ENCODE measurements at regions not wholly inside any gene's neighbourhood (a gene's known extent, or its start where the extent isn't known, plus 50 kb on each side); places are given as distances from the start of the nearest gene placed in this dataset.

DNA sequence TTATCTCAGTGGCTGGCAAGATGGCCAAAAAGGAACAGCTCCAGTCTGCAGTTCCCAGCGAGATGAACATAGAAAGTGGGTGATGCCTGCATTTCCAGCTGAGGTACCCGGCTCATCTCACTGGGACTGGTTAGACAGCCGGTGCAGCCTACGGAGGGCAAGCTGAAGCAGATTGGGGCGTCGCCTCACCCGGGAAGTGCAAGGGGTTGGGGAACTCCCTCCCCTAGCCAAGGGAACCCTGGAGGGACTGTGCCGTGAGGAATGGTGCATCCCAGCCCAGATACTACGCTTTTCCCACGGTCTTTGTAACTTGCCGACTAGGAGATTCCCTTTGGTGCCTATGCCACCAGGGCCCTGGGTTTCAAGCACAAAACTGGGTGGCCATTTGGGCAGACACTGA lies 324.7 kb downstream of the GJA1 start:
- TF ChIP-seq RAD21 (IDR thresholded peaks at IDR 0.05; ENCODE audit: insufficient read depth, low read depth, low read length) (no peak), TAF1 (IDR thresholded peaks at IDR 0.05; ENCODE audit: borderline replicate concordance, low read depth, low read length) (no peak), POLR2A (IDR thresholded peaks at IDR 0.05; ENCODE audit: low read depth, low read length) (no peak), STAT3 (IDR thresholded peaks at IDR 0.05; ENCODE audit: low read depth, low read length) (no peak), EZH2 (IDR thresholded peaks at IDR 0.05; ENCODE audit: borderline replicate concordance, control insufficient read depth, low read depth, low read length) (no peak)
- TF ChIP-seq, protein P1, sequence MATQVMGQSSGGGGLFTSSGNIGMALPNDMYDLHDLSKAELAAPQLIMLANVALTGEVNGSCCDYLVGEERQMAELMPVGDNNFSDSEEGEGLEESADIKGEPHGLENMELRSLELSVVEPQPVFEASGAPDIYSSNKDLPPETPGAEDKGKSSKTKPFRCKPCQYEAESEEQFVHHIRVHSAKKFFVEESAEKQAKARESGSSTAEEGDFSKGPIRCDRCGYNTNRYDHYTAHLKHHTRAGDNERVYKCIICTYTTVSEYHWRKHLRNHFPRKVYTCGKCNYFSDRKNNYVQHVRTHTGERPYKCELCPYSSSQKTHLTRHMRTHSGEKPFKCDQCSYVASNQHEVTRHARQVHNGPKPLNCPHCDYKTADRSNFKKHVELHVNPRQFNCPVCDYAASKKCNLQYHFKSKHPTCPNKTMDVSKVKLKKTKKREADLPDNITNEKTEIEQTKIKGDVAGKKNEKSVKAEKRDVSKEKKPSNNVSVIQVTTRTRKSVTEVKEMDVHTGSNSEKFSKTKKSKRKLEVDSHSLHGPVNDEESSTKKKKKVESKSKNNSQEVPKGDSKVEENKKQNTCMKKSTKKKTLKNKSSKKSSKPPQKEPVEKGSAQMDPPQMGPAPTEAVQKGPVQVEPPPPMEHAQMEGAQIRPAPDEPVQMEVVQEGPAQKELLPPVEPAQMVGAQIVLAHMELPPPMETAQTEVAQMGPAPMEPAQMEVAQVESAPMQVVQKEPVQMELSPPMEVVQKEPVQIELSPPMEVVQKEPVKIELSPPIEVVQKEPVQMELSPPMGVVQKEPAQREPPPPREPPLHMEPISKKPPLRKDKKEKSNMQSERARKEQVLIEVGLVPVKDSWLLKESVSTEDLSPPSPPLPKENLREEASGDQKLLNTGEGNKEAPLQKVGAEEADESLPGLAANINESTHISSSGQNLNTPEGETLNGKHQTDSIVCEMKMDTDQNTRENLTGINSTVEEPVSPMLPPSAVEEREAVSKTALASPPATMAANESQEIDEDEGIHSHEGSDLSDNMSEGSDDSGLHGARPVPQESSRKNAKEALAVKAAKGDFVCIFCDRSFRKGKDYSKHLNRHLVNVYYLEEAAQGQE (IDR thresholded peaks at IDR 0.05; ENCODE audit: low read depth, low read length), result no peak
- TF ChIP-seq, protein P2, sequence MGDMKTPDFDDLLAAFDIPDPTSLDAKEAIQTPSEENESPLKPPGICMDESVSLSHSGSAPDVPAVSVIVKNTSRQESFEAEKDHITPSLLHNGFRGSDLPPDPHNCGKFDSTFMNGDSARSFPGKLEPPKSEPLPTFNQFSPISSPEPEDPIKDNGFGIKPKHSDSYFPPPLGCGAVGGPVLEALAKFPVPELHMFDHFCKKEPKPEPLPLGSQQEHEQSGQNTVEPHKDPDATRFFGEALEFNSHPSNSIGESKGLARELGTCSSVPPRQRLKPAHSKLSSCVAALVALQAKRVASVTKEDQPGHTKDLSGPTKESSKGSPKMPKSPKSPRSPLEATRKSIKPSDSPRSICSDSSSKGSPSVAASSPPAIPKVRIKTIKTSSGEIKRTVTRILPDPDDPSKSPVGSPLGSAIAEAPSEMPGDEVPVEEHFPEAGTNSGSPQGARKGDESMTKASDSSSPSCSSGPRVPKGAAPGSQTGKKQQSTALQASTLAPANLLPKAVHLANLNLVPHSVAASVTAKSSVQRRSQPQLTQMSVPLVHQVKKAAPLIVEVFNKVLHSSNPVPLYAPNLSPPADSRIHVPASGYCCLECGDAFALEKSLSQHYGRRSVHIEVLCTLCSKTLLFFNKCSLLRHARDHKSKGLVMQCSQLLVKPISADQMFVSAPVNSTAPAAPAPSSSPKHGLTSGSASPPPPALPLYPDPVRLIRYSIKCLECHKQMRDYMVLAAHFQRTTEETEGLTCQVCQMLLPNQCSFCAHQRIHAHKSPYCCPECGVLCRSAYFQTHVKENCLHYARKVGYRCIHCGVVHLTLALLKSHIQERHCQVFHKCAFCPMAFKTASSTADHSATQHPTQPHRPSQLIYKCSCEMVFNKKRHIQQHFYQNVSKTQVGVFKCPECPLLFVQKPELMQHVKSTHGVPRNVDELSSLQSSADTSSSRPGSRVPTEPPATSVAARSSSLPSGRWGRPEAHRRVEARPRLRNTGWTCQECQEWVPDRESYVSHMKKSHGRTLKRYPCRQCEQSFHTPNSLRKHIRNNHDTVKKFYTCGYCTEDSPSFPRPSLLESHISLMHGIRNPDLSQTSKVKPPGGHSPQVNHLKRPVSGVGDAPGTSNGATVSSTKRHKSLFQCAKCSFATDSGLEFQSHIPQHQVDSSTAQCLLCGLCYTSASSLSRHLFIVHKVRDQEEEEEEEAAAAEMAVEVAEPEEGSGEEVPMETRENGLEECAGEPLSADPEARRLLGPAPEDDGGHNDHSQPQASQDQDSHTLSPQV (IDR thresholded peaks at IDR 0.05), result no peak
- TF ChIP-seq, protein P3, sequence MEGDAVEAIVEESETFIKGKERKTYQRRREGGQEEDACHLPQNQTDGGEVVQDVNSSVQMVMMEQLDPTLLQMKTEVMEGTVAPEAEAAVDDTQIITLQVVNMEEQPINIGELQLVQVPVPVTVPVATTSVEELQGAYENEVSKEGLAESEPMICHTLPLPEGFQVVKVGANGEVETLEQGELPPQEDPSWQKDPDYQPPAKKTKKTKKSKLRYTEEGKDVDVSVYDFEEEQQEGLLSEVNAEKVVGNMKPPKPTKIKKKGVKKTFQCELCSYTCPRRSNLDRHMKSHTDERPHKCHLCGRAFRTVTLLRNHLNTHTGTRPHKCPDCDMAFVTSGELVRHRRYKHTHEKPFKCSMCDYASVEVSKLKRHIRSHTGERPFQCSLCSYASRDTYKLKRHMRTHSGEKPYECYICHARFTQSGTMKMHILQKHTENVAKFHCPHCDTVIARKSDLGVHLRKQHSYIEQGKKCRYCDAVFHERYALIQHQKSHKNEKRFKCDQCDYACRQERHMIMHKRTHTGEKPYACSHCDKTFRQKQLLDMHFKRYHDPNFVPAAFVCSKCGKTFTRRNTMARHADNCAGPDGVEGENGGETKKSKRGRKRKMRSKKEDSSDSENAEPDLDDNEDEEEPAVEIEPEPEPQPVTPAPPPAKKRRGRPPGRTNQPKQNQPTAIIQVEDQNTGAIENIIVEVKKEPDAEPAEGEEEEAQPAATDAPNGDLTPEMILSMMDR (IDR thresholded peaks at IDR 0.05 in 2 of 3, conservative IDR thresholded peaks at IDR 0.05 in 1 of 3; ENCODE audit: control insufficient read depth in 2 of 3, extremely low read depth in 1 of 3, insufficient read depth in 1 of 3, low read depth in 3 of 3, low read length in 3 of 3), result no peak
- TF ChIP-seq, protein P4, sequence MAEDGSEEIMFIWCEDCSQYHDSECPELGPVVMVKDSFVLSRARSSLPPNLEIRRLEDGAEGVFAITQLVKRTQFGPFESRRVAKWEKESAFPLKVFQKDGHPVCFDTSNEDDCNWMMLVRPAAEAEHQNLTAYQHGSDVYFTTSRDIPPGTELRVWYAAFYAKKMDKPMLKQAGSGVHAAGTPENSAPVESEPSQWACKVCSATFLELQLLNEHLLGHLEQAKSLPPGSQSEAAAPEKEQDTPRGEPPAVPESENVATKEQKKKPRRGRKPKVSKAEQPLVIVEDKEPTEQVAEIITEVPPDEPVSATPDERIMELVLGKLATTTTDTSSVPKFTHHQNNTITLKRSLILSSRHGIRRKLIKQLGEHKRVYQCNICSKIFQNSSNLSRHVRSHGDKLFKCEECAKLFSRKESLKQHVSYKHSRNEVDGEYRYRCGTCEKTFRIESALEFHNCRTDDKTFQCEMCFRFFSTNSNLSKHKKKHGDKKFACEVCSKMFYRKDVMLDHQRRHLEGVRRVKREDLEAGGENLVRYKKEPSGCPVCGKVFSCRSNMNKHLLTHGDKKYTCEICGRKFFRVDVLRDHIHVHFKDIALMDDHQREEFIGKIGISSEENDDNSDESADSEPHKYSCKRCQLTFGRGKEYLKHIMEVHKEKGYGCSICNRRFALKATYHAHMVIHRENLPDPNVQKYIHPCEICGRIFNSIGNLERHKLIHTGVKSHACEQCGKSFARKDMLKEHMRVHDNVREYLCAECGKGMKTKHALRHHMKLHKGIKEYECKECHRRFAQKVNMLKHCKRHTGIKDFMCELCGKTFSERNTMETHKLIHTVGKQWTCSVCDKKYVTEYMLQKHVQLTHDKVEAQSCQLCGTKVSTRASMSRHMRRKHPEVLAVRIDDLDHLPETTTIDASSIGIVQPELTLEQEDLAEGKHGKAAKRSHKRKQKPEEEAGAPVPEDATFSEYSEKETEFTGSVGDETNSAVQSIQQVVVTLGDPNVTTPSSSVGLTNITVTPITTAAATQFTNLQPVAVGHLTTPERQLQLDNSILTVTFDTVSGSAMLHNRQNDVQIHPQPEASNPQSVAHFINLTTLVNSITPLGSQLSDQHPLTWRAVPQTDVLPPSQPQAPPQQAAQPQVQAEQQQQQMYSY (CRISPR knock-in tag; IDR thresholded peaks at IDR 0.05), result no peak

All from GM12878 (cell line).